ENCODE measurements at regions not wholly inside any gene's neighbourhood (a gene's known extent, or its start where the extent isn't known, plus 50 kb on each side); places are given as distances from the start of the nearest gene placed in this dataset.

- TF ChIP-seq CTCF (IDR thresholded peaks at IDR 0.05) (no peak), ZFX (IDR thresholded peaks at IDR 0.05; ENCODE audit: borderline replicate concordance) (no peak)
These were observed 459.5 kb downstream of the ANKRD50 start for GRCh38 chr4:124253080-124253479.

All from 22Rv1 (cell line).